H9 (cell line): ENCODE measurements at regions not wholly inside any gene's neighbourhood (a gene's known extent, or its start where the extent isn't known, plus 50 kb on each side); places are given as distances from the start of the nearest gene placed in this dataset.

Experiments used
- DNase-seq: peaks from one replicate; pipeline ENCODE4 v3.0.0-alpha.2; 2017
- H2AFZ ChIP-seq: one replicate; pipeline ENCODE4 v1.6.1; 2013; ENCODE audit warnings: mild to moderate bottlenecking, low read length, control low read depth, moderate library complexity
- H2AK5ac ChIP-seq: 2 replicates; pipeline ENCODE4 v1.6.1; 2013; ENCODE audit warnings: low read length, control low read depth, mixed read lengths; ENCODE audit not compliant: insufficient read length
- H2BK120ac ChIP-seq: one replicate; pipeline ENCODE4 v1.6.1; 2013; ENCODE audit warnings: low read depth, mild to moderate bottlenecking, low read length, control low read depth, inconsistent platforms; ENCODE audit not compliant: poor library complexity, severe bottlenecking
- H2BK12ac ChIP-seq: 2 replicates; pipeline ENCODE4 v1.6.1; 2013; ENCODE audit warnings: low read length, control low read depth, mixed read lengths, low read depth; ENCODE audit not compliant: insufficient read length
- H2BK15ac ChIP-seq: 2 replicates; pipeline ENCODE4 v1.6.1; 2013; ENCODE audit warnings: low read depth, low read length, control low read depth
- H2BK20ac ChIP-seq: one replicate; pipeline ENCODE4 v1.6.1; 2013; ENCODE audit warnings: low read depth, mild to moderate bottlenecking, low read length, control low read depth, inconsistent platforms; ENCODE audit not compliant: poor library complexity, severe bottlenecking
- H2BK5ac ChIP-seq: 2 replicates; pipeline ENCODE4 v1.6.1; 2013; ENCODE audit warnings: low read length, control low read depth, mixed read lengths; ENCODE audit not compliant: insufficient read length
- H3K14ac ChIP-seq: 2 replicates; pipeline ENCODE4 v1.6.1; 2013; ENCODE audit warnings: low read length, control low read depth; ENCODE audit not compliant: insufficient read depth
- H3K18ac ChIP-seq: 2 replicates; pipeline ENCODE4 v1.6.1; 2013; ENCODE audit warnings: low read depth, mild to moderate bottlenecking, mixed read lengths, low read length, control low read depth; ENCODE audit not compliant: insufficient read length
- H3K23ac ChIP-seq: 2 replicates; pipeline ENCODE4 v1.6.1; 2013; ENCODE audit warnings: low read length, control low read depth, mixed read lengths, low read depth; ENCODE audit not compliant: insufficient read length
- H3K23me2 ChIP-seq: 2 replicates; pipeline ENCODE4 v1.6.1; 2013; ENCODE audit warnings: low read depth, mild to moderate bottlenecking, mixed read lengths, low read length, control low read depth; ENCODE audit not compliant: insufficient read length, poor library complexity, severe bottlenecking
- H3K27ac ChIP-seq: 2 replicates; pipeline ENCODE4 v1.5.1; 2013; ENCODE audit warnings: low read length, control low read depth, mixed read lengths, low read depth; ENCODE audit not compliant: insufficient read length
- H3K27me3 ChIP-seq: 2 replicates; pipeline ENCODE4 v1.6.1; 2013; ENCODE audit warnings: low read length, control low read depth, inconsistent platforms; ENCODE audit not compliant: insufficient read depth
- H3K4ac ChIP-seq: 2 replicates; pipeline ENCODE4 v1.6.1; 2013; ENCODE audit warnings: low read depth, mild to moderate bottlenecking, control low read depth, inconsistent platforms, low read length, moderate library complexity
- H3K4me1 ChIP-seq: 2 replicates; pipeline ENCODE4 v1.6.1; 2013; ENCODE audit warnings: low read length, control low read depth, inconsistent platforms; ENCODE audit not compliant: insufficient read depth
- H3K4me2 ChIP-seq: 2 replicates; pipeline ENCODE4 v1.6.1; 2013; ENCODE audit warnings: low read length, control low read depth, mixed read lengths; ENCODE audit not compliant: insufficient read length, insufficient read depth
- H3K56ac ChIP-seq: 2 replicates; pipeline ENCODE4 v1.6.1; 2013; ENCODE audit warnings: low read depth, mild to moderate bottlenecking, mixed read lengths, low read length, control low read depth; ENCODE audit not compliant: insufficient read length
- H3K79me1 ChIP-seq: 2 replicates; pipeline ENCODE4 v1.6.1; 2013; ENCODE audit warnings: low read depth, mild to moderate bottlenecking, moderate library complexity, low read length, control low read depth, inconsistent platforms; ENCODE audit not compliant: insufficient read depth, poor library complexity, severe bottlenecking
- H3K79me2 ChIP-seq: 2 replicates; pipeline ENCODE4 v1.6.1; 2013; ENCODE audit warnings: low read length, control low read depth, inconsistent platforms; ENCODE audit not compliant: insufficient read depth
- H3K9ac ChIP-seq: 2 replicates; pipeline ENCODE4 v1.6.1; 2013; ENCODE audit warnings: low read length, control low read depth, mixed read lengths; ENCODE audit not compliant: insufficient read length; ENCODE audit errors: extremely low read depth
- H3K9me3 ChIP-seq: one replicate; pipeline ENCODE4 v1.6.1; 2013; ENCODE audit warnings: low read depth, low read length, inconsistent platforms; ENCODE audit not compliant: control insufficient read depth
- H3T11ph ChIP-seq: one replicate; pipeline ENCODE4 v1.6.1; 2013; ENCODE audit warnings: mild to moderate bottlenecking, low read length, control low read depth, inconsistent platforms
- H4K20me1 ChIP-seq: one replicate; pipeline ENCODE4 v1.6.1; 2013; ENCODE audit not compliant: control insufficient read depth, insufficient read length, insufficient read depth
- H4K5ac ChIP-seq: 2 replicates; pipeline ENCODE4 v1.6.1; 2013; ENCODE audit warnings: low read depth, mild to moderate bottlenecking, mixed read lengths, low read length, control low read depth; ENCODE audit not compliant: insufficient read length
- H4K8ac ChIP-seq: replicated peaks from 2 replicates; pipeline ENCODE4 v1.6.1; 2013; ENCODE audit warnings: low read length, control low read depth, mixed read lengths, low read depth; ENCODE audit not compliant: insufficient read length
- H4K91ac ChIP-seq: 2 replicates; pipeline ENCODE4 v1.6.1; 2013; ENCODE audit warnings: low read depth, mild to moderate bottlenecking, moderate library complexity, mixed read lengths, low read length, control low read depth; ENCODE audit not compliant: insufficient read length
- H3K27ac Mint-ChIP-seq, 3 experiments: 2 replicates in 2 of 3; 3 replicates in 1 of 3; pipeline ENCODE4 v1.8.0; 2020 to 2021; ENCODE audit warnings: mixed read lengths in 3 of 3, mild to moderate bottlenecking in 1 of 3, moderate library complexity in 1 of 3
- H3K27me3 Mint-ChIP-seq: 2 replicates; pipeline ENCODE4 v1.8.0; 2021; ENCODE audit warnings: low read depth, mild to moderate bottlenecking, moderate library complexity, mixed read lengths
- H3K36me3 Mint-ChIP-seq, 3 experiments: 2 replicates in 2 of 3; 3 replicates in 1 of 3; pipeline ENCODE4 v1.8.0; 2020 to 2021; ENCODE audit warnings: low read depth in 3 of 3, mixed read lengths in 3 of 3; ENCODE audit not compliant: insufficient read depth in 1 of 3
- H3K4me1 Mint-ChIP-seq, 2 experiments: 2 replicates each; pipeline ENCODE4 v1.8.0; 2020; ENCODE audit warnings: mixed read lengths in 2 of 2
- H3K4me3 Mint-ChIP-seq, 2 experiments: 2 replicates in 1 of 2; 3 replicates in 1 of 2; pipeline ENCODE4 v1.8.0; 2020 to 2021; ENCODE audit warnings: mild to moderate bottlenecking in 2 of 2, mixed read lengths in 2 of 2, moderate library complexity in 1 of 2
- H3K9me3 Mint-ChIP-seq, 2 experiments: 2 replicates in 1 of 2; 3 replicates in 1 of 2; pipeline ENCODE4 v1.8.0; 2020; ENCODE audit warnings: mild to moderate bottlenecking in 2 of 2, mixed read lengths in 2 of 2, moderate library complexity in 1 of 2
- WGBS: extraction: QIAGEN DNeasy Blood & Tissue Kit; methylation state at CpG from one replicate; pipeline ENCODE4 v1.1.7; 2013; ENCODE audit warnings: missing lambda C conversion rate, low lambda C conversion rate, mixed read lengths; ENCODE audit not compliant: insufficient read length; ENCODE audit errors: extremely low coverage; 5-methylcytosine and 5-hydroxymethylcytosine counted together
- TF ChIP-seq, protein P1 (sequence below): fragments of 200-600 bp; sonication (generic); conservative IDR thresholded peaks from 3 replicates; pipeline ENCODE4 v1.8.0; 2021; ENCODE audit warnings: antibody characterized with exemption, mild to moderate bottlenecking

DNA sequence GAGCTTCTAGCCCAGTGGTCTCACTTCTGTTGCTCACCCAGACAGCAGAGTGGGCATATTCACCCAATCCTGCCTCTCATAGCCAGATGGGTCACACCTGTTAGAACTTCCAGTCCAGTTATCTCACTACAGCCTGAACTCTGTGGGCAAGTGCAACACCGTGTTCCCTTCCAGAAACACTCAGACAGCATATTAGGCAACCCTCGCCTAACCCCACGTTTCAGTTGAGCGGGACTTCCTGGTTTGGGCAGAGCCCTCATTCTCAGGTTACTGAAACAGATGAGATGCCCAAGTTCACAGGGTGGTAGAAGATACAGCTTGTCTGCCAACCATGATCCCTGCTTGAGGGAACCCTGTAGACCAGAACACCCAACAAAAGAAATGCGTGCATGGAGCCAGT lies 538.2 kb downstream of the CYLC2 start:
- H2AFZ ChIP-seq, result no peak overlapping the region
- H3K9me3 Mint-ChIP-seq, result peaks cover 3% of the 10 kb centered on the region in 2 experiments; a peak in 3 of 5 replicates
- no peak overlapping the region for H3K27ac Mint-ChIP-seq

More for the DNA sequence above, 538.2 kb downstream of the CYLC2 start:
- H3K4ac ChIP-seq, result no peak overlapping the region
- no peak overlapping the region for H4K91ac ChIP-seq
- H3K4me3 Mint-ChIP-seq, result no peak overlapping the region
- H3K27me3 ChIP-seq, result no peaks in the 10 kb centered on the region
- H3K27me3 Mint-ChIP-seq, result peaks cover 1% of the 10 kb centered on the region; the same call in 1 of the 2 replicates
- H3K79me1 ChIP-seq, result no peaks in the 10 kb centered on the region
- no peak overlapping the region for H4K5ac ChIP-seq
- H2BK5ac ChIP-seq, result no peak overlapping the region
- no CpG with 5 or more reads among the region's 5 CpGs for WGBS
- H3K36me3 Mint-ChIP-seq, result no peaks in the 10 kb centered on the region
- H3K27ac ChIP-seq, result no peak overlapping the region
- H3K9me3 ChIP-seq, result no peaks in the 10 kb centered on the region
- H3T11ph ChIP-seq, result no peak overlapping the region
- H3K23me2 ChIP-seq, result no peaks in the 10 kb centered on the region
- DNase-seq, result no peak
- no peak overlapping the region for H3K18ac ChIP-seq
- no peak overlapping the region for H3K56ac ChIP-seq
- TF ChIP-seq, protein P1, sequence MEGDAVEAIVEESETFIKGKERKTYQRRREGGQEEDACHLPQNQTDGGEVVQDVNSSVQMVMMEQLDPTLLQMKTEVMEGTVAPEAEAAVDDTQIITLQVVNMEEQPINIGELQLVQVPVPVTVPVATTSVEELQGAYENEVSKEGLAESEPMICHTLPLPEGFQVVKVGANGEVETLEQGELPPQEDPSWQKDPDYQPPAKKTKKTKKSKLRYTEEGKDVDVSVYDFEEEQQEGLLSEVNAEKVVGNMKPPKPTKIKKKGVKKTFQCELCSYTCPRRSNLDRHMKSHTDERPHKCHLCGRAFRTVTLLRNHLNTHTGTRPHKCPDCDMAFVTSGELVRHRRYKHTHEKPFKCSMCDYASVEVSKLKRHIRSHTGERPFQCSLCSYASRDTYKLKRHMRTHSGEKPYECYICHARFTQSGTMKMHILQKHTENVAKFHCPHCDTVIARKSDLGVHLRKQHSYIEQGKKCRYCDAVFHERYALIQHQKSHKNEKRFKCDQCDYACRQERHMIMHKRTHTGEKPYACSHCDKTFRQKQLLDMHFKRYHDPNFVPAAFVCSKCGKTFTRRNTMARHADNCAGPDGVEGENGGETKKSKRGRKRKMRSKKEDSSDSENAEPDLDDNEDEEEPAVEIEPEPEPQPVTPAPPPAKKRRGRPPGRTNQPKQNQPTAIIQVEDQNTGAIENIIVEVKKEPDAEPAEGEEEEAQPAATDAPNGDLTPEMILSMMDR, result no peak
- no peak overlapping the region for H2BK20ac ChIP-seq
- H3K4me1 ChIP-seq, result no peaks in the 10 kb centered on the region
- no peak overlapping the region for H2BK15ac ChIP-seq
- H3K9ac ChIP-seq, result no peak overlapping the region
- H3K14ac ChIP-seq, result no peak overlapping the region
- H3K23ac ChIP-seq, result no peak overlapping the region
- no peaks in the 10 kb centered on the region for H3K79me2 ChIP-seq
- H4K20me1 ChIP-seq, result no peaks in the 10 kb centered on the region
- peaks cover 5 to 9% of the 10 kb centered on the region in 2 experiments for H3K4me1 Mint-ChIP-seq
- H3K4me2 ChIP-seq, result no peak overlapping the region
- no peak overlapping the region for H2BK12ac ChIP-seq
- no peak overlapping the region for H2BK120ac ChIP-seq
- H4K8ac ChIP-seq, result no peak overlapping the region
- H2AK5ac ChIP-seq, result no peak overlapping the region
